OCI-LY3 (cell line): ENCODE measurements at regions not wholly inside any gene's neighbourhood (a gene's known extent, or its start where the extent isn't known, plus 50 kb on each side); places are given as distances from the start of the nearest gene placed in this dataset.

Experiments used
- EZH2phosphoT487 ChIP-seq: fragments of 200-600 bp; shearing (Covaris generic); IDR thresholded peaks from 2 replicates; pipeline ENCODE4 v1.6.1; 2018; ENCODE audit warnings: antibody characterized with exemption, mixed run types, low read depth
- TF ChIP-seq, protein P1 (sequence below): fragments of 200-600, 300-600 bp; sonication (generic); IDR thresholded peaks from 2 replicates; pipeline ENCODE4 v1.5.1; 2014; ENCODE audit warnings: antibody characterized with exemption, low read length, low read depth

DNA sequence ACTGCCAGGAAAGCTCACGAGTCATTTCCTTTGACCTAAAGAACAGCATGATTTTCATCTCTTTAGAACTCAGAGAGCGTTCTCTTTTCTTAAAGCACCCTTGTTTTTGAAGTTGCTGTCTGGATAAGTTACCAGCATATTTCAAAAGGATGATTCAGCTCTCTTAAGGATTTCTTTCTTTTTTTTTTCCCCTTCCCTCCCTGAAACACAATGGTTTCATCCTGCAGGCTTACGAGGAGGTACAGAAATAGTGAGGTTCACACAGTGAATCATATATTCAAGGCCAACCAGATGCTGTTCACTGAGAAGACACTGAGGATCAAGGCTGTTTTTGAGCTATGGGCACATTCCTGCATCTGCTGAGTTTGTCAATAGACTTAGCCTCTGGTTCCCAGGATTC, 257.2 kb downstream of the KIF4B start:
- TF ChIP-seq, protein P1, sequence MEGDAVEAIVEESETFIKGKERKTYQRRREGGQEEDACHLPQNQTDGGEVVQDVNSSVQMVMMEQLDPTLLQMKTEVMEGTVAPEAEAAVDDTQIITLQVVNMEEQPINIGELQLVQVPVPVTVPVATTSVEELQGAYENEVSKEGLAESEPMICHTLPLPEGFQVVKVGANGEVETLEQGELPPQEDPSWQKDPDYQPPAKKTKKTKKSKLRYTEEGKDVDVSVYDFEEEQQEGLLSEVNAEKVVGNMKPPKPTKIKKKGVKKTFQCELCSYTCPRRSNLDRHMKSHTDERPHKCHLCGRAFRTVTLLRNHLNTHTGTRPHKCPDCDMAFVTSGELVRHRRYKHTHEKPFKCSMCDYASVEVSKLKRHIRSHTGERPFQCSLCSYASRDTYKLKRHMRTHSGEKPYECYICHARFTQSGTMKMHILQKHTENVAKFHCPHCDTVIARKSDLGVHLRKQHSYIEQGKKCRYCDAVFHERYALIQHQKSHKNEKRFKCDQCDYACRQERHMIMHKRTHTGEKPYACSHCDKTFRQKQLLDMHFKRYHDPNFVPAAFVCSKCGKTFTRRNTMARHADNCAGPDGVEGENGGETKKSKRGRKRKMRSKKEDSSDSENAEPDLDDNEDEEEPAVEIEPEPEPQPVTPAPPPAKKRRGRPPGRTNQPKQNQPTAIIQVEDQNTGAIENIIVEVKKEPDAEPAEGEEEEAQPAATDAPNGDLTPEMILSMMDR = no peak
- no peak for TF ChIP-seq EZH2phosphoT487
